ENCODE measurements at regions not wholly inside any gene's neighbourhood (a gene's known extent, or its start where the extent isn't known, plus 50 kb on each side); places are given as distances from the start of the nearest gene placed in this dataset.

- Histone ChIP-seq H3K4me2 (replicated peaks; ENCODE audit: low read depth, low read length, poor library complexity, severe bottlenecking) (no peak overlapping the region), H2AFZ (ENCODE audit: insufficient read depth, low read depth, low read length, poor library complexity, severe bottlenecking) (no peak overlapping the region), H3K4me3 (ENCODE audit: control extremely low read depth in 1 of 5, extremely low read depth in 1 of 5, insufficient read depth in 1 of 5, low read depth in 2 of 5, low read length in 4 of 5) (no peak overlapping the region), H3K36me3 (replicated peaks in 1 of 2; ENCODE audit: control extremely low read depth in 1 of 2, control insufficient read depth in 1 of 2, extremely low read depth in 1 of 2, insufficient read depth in 2 of 2, low read length in 1 of 2) (no peaks in the 10 kb centered on the region), H4K20me1 (ENCODE audit: control insufficient read depth, insufficient read depth, low read length, poor library complexity, severe bottlenecking) (no peaks in the 10 kb centered on the region), H3K9me3 (ENCODE audit: control extremely low read depth in 1 of 3, control insufficient read depth in 2 of 3, insufficient read depth in 1 of 3, low read length in 2 of 3) (peaks cover 0 to 4% (median 0%) of the 10 kb centered on the region in 3 donors), H3K27ac (ENCODE audit: low read length in 2 of 2) (no peak overlapping the region), H3K79me2 (ENCODE audit: control insufficient read depth, insufficient read depth, low read length) (no peaks in the 10 kb centered on the region), H3K9ac (ENCODE audit: low read length) (no peak overlapping the region), H3K4me1 (ENCODE audit: control insufficient read depth in 2 of 2, insufficient read depth in 2 of 2, low read length in 2 of 2) (no peaks in the 10 kb centered on the region), H3K27me3 (replicated peaks in 1 of 4; ENCODE audit: control extremely low read depth in 1 of 4, control insufficient read depth in 3 of 4, insufficient read depth in 4 of 4, low read length in 3 of 4) (no peaks in the 10 kb centered on the region)
- no peak overlapping the region for H3K4me3 Mint-ChIP-seq
- H3K9me3 Mint-ChIP-seq (ENCODE audit: insufficient read depth) = peaks cover 2% of the 10 kb centered on the region
- ChIA-PET CTCF (no interaction called here), POLR2A (no interaction called here)
- ATAC-seq (ENCODE audit: low read depth) = no peak
- 72% methylated on average over 6 of the region's 7 CpGs for WGBS (ENCODE audit: insufficient coverage)
- no peaks in the 10 kb centered on the region for H3K27me3 Mint-ChIP-seq
- intact Hi-C loops (cut with micrococcal nuclease) = no loop called here
- no peak for DNase-seq
- TF ChIP-seq CTCF (IDR thresholded peaks at IDR 0.05) = no peak
- TF ChIP-seq EZH2 (IDR thresholded peaks at IDR 0.05; ENCODE audit: borderline replicate concordance, insufficient read depth, low read depth, low read length, poor library complexity, severe bottlenecking) = no peak
- no peak overlapping the region for H3K27ac Mint-ChIP-seq
- no peaks in the 10 kb centered on the region for H3K4me1 Mint-ChIP-seq
These were observed 260.5 kb upstream of the FAT1 start for GRCh38 chr4:186984105-186984644.

- Histone ChIP-seq H3K79me2 (ENCODE audit: control insufficient read depth, insufficient read depth, low read length) (no peaks in the 10 kb centered on the region), H4K20me1 (ENCODE audit: control insufficient read depth, insufficient read depth, low read length, poor library complexity, severe bottlenecking) (no peaks in the 10 kb centered on the region), H3K9me3 (ENCODE audit: control extremely low read depth in 1 of 3, control insufficient read depth in 2 of 3, insufficient read depth in 1 of 3, low read length in 2 of 3) (peaks cover 0 to 6% (median 0%) of the 10 kb centered on the region in 3 donors), H3K9ac (ENCODE audit: low read length) (no peak overlapping the region), H3K4me3 (ENCODE audit: control extremely low read depth in 1 of 5, extremely low read depth in 1 of 5, insufficient read depth in 1 of 5, low read depth in 2 of 5, low read length in 4 of 5) (no peak overlapping the region), H3K4me1 (ENCODE audit: control insufficient read depth in 2 of 2, insufficient read depth in 2 of 2, low read length in 2 of 2) (no peaks in the 10 kb centered on the region), H3K27ac (ENCODE audit: low read length in 2 of 2) (no peak overlapping the region), H2AFZ (ENCODE audit: insufficient read depth, low read depth, low read length, poor library complexity, severe bottlenecking) (no peak overlapping the region), H3K36me3 (replicated peaks in 1 of 2; ENCODE audit: control extremely low read depth in 1 of 2, control insufficient read depth in 1 of 2, extremely low read depth in 1 of 2, insufficient read depth in 2 of 2, low read length in 1 of 2) (no peaks in the 10 kb centered on the region), H3K27me3 (replicated peaks in 1 of 4; ENCODE audit: control extremely low read depth in 1 of 4, control insufficient read depth in 3 of 4, insufficient read depth in 4 of 4, low read length in 3 of 4) (no peaks in the 10 kb centered on the region), H3K4me2 (replicated peaks; ENCODE audit: low read depth, low read length, poor library complexity, severe bottlenecking) (no peak overlapping the region)
- Mint-ChIP-seq H3K4me3 (no peak overlapping the region), H3K27me3 (no peaks in the 10 kb centered on the region), H3K9me3 (ENCODE audit: insufficient read depth) (no peaks in the 10 kb centered on the region), H3K4me1 (no peaks in the 10 kb centered on the region), H3K27ac (no peak overlapping the region)
- ChIA-PET POLR2A (no interaction called here), CTCF (no interaction called here)
- WGBS (ENCODE audit: insufficient coverage) = no CpG with 5 or more reads among the region's 3 CpGs
- DNase-seq = no peak
- TF ChIP-seq CTCF (IDR thresholded peaks at IDR 0.05) = no peak
- TF ChIP-seq EZH2 (IDR thresholded peaks at IDR 0.05; ENCODE audit: borderline replicate concordance, insufficient read depth, low read depth, low read length, poor library complexity, severe bottlenecking) = no peak
- intact Hi-C loops (cut with micrococcal nuclease) = no loop called here
- ATAC-seq (ENCODE audit: low read depth) = no peak
These were observed 276.0 kb upstream of the FAT1 start for GRCh38 chr4:186999686-187000085.

Measured in B cell (primary cell).